MM.1S (cell line): ENCODE measurements at regions not wholly inside any gene's neighbourhood (a gene's known extent, or its start where the extent isn't known, plus 50 kb on each side); places are given as distances from the start of the nearest gene placed in this dataset.

ENCODE experiments used
- DNase-seq: peaks from one replicate; pipeline ENCODE4 v3.0.0-alpha.2; 2015
- H2AFZ ChIP-seq: fragments of 300-600 bp; sonication (generic); 2 replicates; pipeline ENCODE4 v1.6.0; 2016; ENCODE audit warnings: antibody characterized with exemption, low read length
- H3F3A ChIP-seq: fragments of 300-600 bp; sonication (generic); 2 replicates; pipeline ENCODE4 v1.6.1; 2016; ENCODE audit warnings: mild to moderate bottlenecking, antibody characterized with exemption, low read length, moderate library complexity, mixed read lengths; ENCODE audit not compliant: insufficient read depth
- H3K27ac ChIP-seq: fragments of 300-600 bp; sonication (generic); 2 replicates; pipeline ENCODE4 v1.5.1; 2016; ENCODE audit warnings: mild to moderate bottlenecking, low read length
- H3K27me3 ChIP-seq: fragments of 300-600 bp; sonication (generic); replicated peaks from 2 replicates; pipeline ENCODE4 v1.6.0; 2016; ENCODE audit warnings: low read length; ENCODE audit not compliant: insufficient read depth
- H3K36me3 ChIP-seq: fragments of 300-600 bp; sonication (generic); replicated peaks from 2 replicates; pipeline ENCODE4 v1.6.1; 2016; ENCODE audit warnings: mild to moderate bottlenecking, low read length, mixed read lengths; ENCODE audit not compliant: insufficient read depth
- H3K4me1 ChIP-seq: fragments of 300-600 bp; sonication (generic); 2 replicates; pipeline ENCODE4 v1.6.1; 2016; ENCODE audit warnings: low read length, mixed read lengths
- H3K4me2 ChIP-seq: fragments of 300-600 bp; sonication (generic); 2 replicates; pipeline ENCODE4 v1.6.0; 2016; ENCODE audit warnings: low read depth, low read length
- H3K4me3 ChIP-seq: fragments of 300-600 bp; sonication (generic); 2 replicates; pipeline ENCODE4 v1.5.1; 2016; ENCODE audit warnings: low read length, mixed read lengths
- H3K79me2 ChIP-seq: fragments of 300-600 bp; sonication (generic); 2 replicates; pipeline ENCODE4 v1.6.1; 2016; ENCODE audit warnings: mixed run types, low read length, mixed read lengths
- H3K9ac ChIP-seq: fragments of 300-600 bp; sonication (generic); 2 replicates; pipeline ENCODE4 v1.6.1; 2016; ENCODE audit warnings: low read length, mixed read lengths
- H3K9me2 ChIP-seq: fragments of 300-600 bp; sonication (generic); replicated peaks from 2 replicates; pipeline ENCODE4 v1.6.1; 2016; ENCODE audit warnings: mild to moderate bottlenecking, low read length, mixed read lengths; ENCODE audit not compliant: insufficient read depth
- H3K9me3 ChIP-seq: fragments of 300-600 bp; sonication (generic); replicated peaks from 2 replicates; pipeline ENCODE4 v1.6.1; 2016; ENCODE audit warnings: mild to moderate bottlenecking, low read length, mixed read lengths; ENCODE audit not compliant: insufficient read depth
- H4K20me1 ChIP-seq: fragments of 300-600 bp; sonication (generic); 2 replicates; pipeline ENCODE4 v1.6.1; 2016; ENCODE audit warnings: mild to moderate bottlenecking, low read length, moderate library complexity, mixed read lengths; ENCODE audit not compliant: insufficient read depth
- EZH2 ChIP-seq: fragments of 300-600 bp; sonication (generic); optimal IDR thresholded peaks from 2 replicates; pipeline ENCODE3; 2017; ENCODE audit warnings: low read depth, mild to moderate bottlenecking, antibody characterized with exemption, low read length, mixed read lengths
- EZH2phosphoT487 ChIP-seq: fragments of 300-600 bp; sonication (generic); IDR thresholded peaks from 2 replicates; pipeline ENCODE4 v1.6.1; 2018; ENCODE audit warnings: antibody characterized with exemption, low read length
- TF ChIP-seq, protein P1 (sequence below): fragments of 300-600 bp; sonication (generic); IDR thresholded peaks from 2 replicates; pipeline ENCODE4 v1.5.1; 2016; ENCODE audit warnings: antibody characterized with exemption, low read length, mixed read lengths

DNA sequence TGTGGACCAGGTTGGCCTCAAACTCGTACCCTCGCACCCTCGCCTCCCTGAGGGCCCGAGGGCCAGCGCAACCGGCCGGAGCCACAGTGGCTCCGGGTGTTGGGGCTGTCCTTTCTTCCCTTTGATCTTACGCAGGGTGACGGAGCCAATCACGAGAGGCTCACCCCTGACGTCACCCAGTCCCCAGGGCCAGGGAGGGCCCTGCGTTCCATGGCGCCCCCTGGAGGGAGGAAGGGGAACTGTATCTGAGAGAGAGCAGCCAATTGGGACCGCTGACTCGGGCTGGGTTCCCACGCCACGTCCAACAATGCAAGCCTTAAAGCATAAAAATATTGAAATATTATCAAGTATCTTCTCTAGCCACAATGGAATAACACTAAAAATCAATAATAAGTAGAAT is 432.8 kb upstream of the LRRTM4 start:
- Histone ChIP-seq H3K9ac (no peak overlapping the region), H3K27me3 (no peaks in the 10 kb centered on the region), H3K4me1 (no peaks in the 10 kb centered on the region), H3K9me2 (no peaks in the 10 kb centered on the region), H3K9me3 (no peaks in the 10 kb centered on the region), H3K4me2 (no peak overlapping the region), H2AFZ (no peak overlapping the region), H3K36me3 (no peaks in the 10 kb centered on the region), H3K79me2 (no peaks in the 10 kb centered on the region), H3K4me3 (no peak overlapping the region), H4K20me1 (no peaks in the 10 kb centered on the region), H3K27ac (no peak overlapping the region), H3F3A (no peaks in the 10 kb centered on the region)
- no peak for DNase-seq
- TF ChIP-seq, protein P1, sequence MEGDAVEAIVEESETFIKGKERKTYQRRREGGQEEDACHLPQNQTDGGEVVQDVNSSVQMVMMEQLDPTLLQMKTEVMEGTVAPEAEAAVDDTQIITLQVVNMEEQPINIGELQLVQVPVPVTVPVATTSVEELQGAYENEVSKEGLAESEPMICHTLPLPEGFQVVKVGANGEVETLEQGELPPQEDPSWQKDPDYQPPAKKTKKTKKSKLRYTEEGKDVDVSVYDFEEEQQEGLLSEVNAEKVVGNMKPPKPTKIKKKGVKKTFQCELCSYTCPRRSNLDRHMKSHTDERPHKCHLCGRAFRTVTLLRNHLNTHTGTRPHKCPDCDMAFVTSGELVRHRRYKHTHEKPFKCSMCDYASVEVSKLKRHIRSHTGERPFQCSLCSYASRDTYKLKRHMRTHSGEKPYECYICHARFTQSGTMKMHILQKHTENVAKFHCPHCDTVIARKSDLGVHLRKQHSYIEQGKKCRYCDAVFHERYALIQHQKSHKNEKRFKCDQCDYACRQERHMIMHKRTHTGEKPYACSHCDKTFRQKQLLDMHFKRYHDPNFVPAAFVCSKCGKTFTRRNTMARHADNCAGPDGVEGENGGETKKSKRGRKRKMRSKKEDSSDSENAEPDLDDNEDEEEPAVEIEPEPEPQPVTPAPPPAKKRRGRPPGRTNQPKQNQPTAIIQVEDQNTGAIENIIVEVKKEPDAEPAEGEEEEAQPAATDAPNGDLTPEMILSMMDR, result peak; percentile 21; the same call in 1 of the 2 replicates
- no peak for TF ChIP-seq EZH2

DNA sequence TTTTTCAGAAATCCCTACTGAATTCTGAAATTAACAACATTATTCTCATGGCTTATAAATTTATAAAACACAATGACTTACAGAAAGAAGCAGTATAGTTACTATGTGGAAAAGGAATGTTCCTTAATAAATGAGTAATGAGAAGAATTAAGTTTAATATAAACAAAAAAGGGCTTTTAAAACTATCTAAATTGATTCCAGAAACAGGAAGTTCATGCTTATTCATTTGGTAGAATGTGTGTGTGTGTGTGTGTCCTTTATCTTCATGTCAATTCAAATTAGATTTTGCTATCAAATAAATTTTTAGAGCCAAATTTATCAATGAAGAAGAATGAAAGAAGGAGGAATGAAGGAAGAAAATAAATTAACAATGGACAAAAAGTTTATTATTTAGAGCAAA is 440.8 kb upstream of the LRRTM4 start:
- Histone ChIP-seq H3K9me2 (no peaks in the 10 kb centered on the region), H3K27me3 (no peaks in the 10 kb centered on the region), H3K4me2 (no peak overlapping the region), H3K79me2 (no peaks in the 10 kb centered on the region), H3K36me3 (no peaks in the 10 kb centered on the region), H3K9me3 (no peaks in the 10 kb centered on the region), H3F3A (no peaks in the 10 kb centered on the region), H3K27ac (no peak overlapping the region), H3K9ac (no peak overlapping the region), H3K4me3 (no peak overlapping the region), H3K4me1 (no peaks in the 10 kb centered on the region), H4K20me1 (no peaks in the 10 kb centered on the region), H2AFZ (no peak overlapping the region)
- DNase-seq, result no peak
- TF ChIP-seq EZH2 (no peak), EZH2phosphoT487 (no peak)
- TF ChIP-seq, protein P1, result no peak

DNA sequence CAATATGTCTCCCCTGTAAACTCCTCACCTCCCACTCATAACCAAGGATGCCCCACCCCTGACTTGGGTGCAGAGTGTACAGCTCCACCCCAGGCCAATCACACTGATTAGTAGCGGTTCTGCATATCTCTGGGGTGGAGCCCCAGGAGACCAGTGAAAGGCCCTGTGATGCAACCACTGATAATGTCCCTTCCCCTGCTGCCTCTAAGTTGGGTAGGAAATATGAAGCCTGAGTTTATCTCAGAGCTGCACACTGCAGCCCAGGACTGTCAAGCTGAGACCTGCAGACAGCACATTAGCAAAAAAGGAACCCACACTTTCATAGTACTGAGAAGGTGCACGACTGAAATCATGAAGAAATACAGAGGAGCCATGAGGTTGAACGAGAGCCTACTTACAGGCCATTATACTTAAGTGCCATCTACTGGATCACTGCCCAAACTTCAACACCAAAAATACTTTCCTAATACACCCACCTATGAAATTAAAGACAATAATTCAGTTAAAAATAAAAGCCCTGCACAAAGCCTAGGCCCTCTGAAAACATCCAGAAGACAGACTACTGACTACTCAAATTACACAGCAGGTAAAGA is 455.4 kb upstream of the LRRTM4 start:
- no peaks in the 10 kb centered on the region for H4K20me1 ChIP-seq
- no peak overlapping the region for H3K4me2 ChIP-seq
- no peaks in the 10 kb centered on the region for H3K4me1 ChIP-seq
- H3K9me2 ChIP-seq, result no peaks in the 10 kb centered on the region
- no peaks in the 10 kb centered on the region for H3K79me2 ChIP-seq
- no peaks in the 10 kb centered on the region for H3F3A ChIP-seq
- TF ChIP-seq, protein P1, result no peak
- no peak for TF ChIP-seq EZH2
- no peak for TF ChIP-seq EZH2phosphoT487
- peak; percentile 11 for DNase-seq
- H3K27ac ChIP-seq, result no peak overlapping the region
- no peak overlapping the region for H3K9ac ChIP-seq
- no peak overlapping the region for H2AFZ ChIP-seq
- no peaks in the 10 kb centered on the region for H3K27me3 ChIP-seq
- H3K4me3 ChIP-seq, result no peak overlapping the region
- H3K36me3 ChIP-seq, result no peaks in the 10 kb centered on the region
- no peaks in the 10 kb centered on the region for H3K9me3 ChIP-seq
